ENCODE measurements at regions not wholly inside any gene's neighbourhood (a gene's known extent, or its start where the extent isn't known, plus 50 kb on each side); places are given as distances from the start of the nearest gene placed in this dataset.

GRCh38 chr7:130951303-130951975 is 217.4 kb upstream of the KLF14 start:
- H3K4me3 ChIP-seq (ENCODE audit: low read depth, low read length): no peak overlapping the region
- DNase-seq (ENCODE audit: low read depth): no peak
- TF ChIP-seq CTCF (conservative IDR thresholded peaks at IDR 0.05; ENCODE audit: low read depth, low read length): no peak

- TF ChIP-seq CTCF (conservative IDR thresholded peaks at IDR 0.05; ENCODE audit: low read depth, low read length): no peak
- no peak for DNase-seq (ENCODE audit: low read depth)
- H3K4me3 ChIP-seq (ENCODE audit: low read depth, low read length): no peak overlapping the region
These were observed 218.2 kb upstream of the KLF14 start for GRCh38 chr7:130951976-130952876.

GRCh38 chr7:130953196-130953595 is 219.2 kb upstream of the KLF14 start:
- no peak for TF ChIP-seq CTCF (conservative IDR thresholded peaks at IDR 0.05; ENCODE audit: low read depth, low read length)
- DNase-seq (ENCODE audit: low read depth): no peak
- no peak overlapping the region for H3K4me3 ChIP-seq (ENCODE audit: low read depth, low read length)

GRCh38 chr7:130954918-130955564 is 221.0 kb upstream of the KLF14 start:
- no peak for DNase-seq (ENCODE audit: low read depth)
- no peak for TF ChIP-seq CTCF (conservative IDR thresholded peaks at IDR 0.05; ENCODE audit: low read depth, low read length)
- no peak overlapping the region for H3K4me3 ChIP-seq (ENCODE audit: low read depth, low read length)

GRCh38 chr7:130955565-130955919 is 221.5 kb upstream of the KLF14 start:
- TF ChIP-seq CTCF (conservative IDR thresholded peaks at IDR 0.05; ENCODE audit: low read depth, low read length): no peak
- DNase-seq (ENCODE audit: low read depth): no peak

GRCh38 chr7:130956417-130957136 is 222.6 kb upstream of the KLF14 start:
- no peak overlapping the region for H3K4me3 ChIP-seq (ENCODE audit: low read depth, low read length)
- no peak for DNase-seq (ENCODE audit: low read depth)

More at GRCh38 chr7:130955565-130955919, 221.5 kb upstream of the KLF14 start:
- H3K4me3 ChIP-seq (ENCODE audit: low read depth, low read length): no peak overlapping the region

More at GRCh38 chr7:130956417-130957136, 222.6 kb upstream of the KLF14 start:
- no peak for TF ChIP-seq CTCF (conservative IDR thresholded peaks at IDR 0.05; ENCODE audit: low read depth, low read length)
